Cardiac muscle cell (in vitro differentiated cells and primary cell): ENCODE measurements at regions not wholly inside any gene's neighbourhood (a gene's known extent, or its start where the extent isn't known, plus 50 kb on each side); places are given as distances from the start of the nearest gene placed in this dataset.
A peak's percentile ranks its signal among the peaks of the same experiment; 100 is the strongest.

Experiments used
- DNase-seq, 2 donors: peaks; one replicate each; pipeline versions ENCODE4 v3.0.0 to v3.0.0-alpha.2; 2010 to 2017; ENCODE audit warnings: low read depth in 1 of 2, low spot score in 1 of 2
- H3K27ac ChIP-seq: fragments of 200-600 bp; sonication (generic); 2 replicates; pipeline ENCODE4 v1.5.1; 2016
- H3K27me3 ChIP-seq: fragments of 200-600 bp; sonication (generic); 2 replicates; pipeline ENCODE4 v1.6.0; 2016; ENCODE audit warnings: control low read depth
- H3K36me3 ChIP-seq: fragments of 200-600 bp; sonication (generic); 2 replicates; pipeline ENCODE4 v1.5.1; 2016; ENCODE audit warnings: control low read depth
- H3K4me1 ChIP-seq: fragments of 200-600 bp; sonication (generic); 2 replicates; pipeline ENCODE4 v1.8.1; 2017; ENCODE audit warnings: low read depth, mild to moderate bottlenecking, mixed run types
- H3K4me3 ChIP-seq: fragments of 200-600 bp; sonication (generic); 2 replicates; pipeline ENCODE4 v1.5.1; 2016; ENCODE audit warnings: mild to moderate bottlenecking
- H3K9me3 ChIP-seq: fragments of 200-600 bp; sonication (generic); 2 replicates; pipeline ENCODE4 v1.5.1; 2017; ENCODE audit warnings: low read depth, mild to moderate bottlenecking, control low read depth
- CTCF ChIP-seq: IDR thresholded peaks from 2 replicates; pipeline ENCODE4 v1.5.1; 2012; ENCODE audit warnings: low read depth, mild to moderate bottlenecking, low read length

- Histone ChIP-seq H3K27me3 (no peaks in the 10 kb centered on the region), H3K4me3 (no peak overlapping the region), H3K9me3 (no peaks in the 10 kb centered on the region), H3K4me1 (no peaks in the 10 kb centered on the region), H3K27ac (no peak overlapping the region), H3K36me3 (no peaks in the 10 kb centered on the region)
- peak in 1 of 2 donors; percentile 31 for DNase-seq
- no peak for TF ChIP-seq CTCF
Measured at GRCh38 chr3:8183627-8184026, 318.0 kb upstream of the LMCD1 start.

GRCh38 chr3:8186213-8186612, 315.4 kb upstream of the LMCD1 start:
- no peak for DNase-seq
- TF ChIP-seq CTCF, result no peak

GRCh38 chr3:8187996-8188395, 313.6 kb upstream of the LMCD1 start:
- TF ChIP-seq CTCF, result no peak
- Histone ChIP-seq H3K9me3 (no peaks in the 10 kb centered on the region), H3K4me3 (no peak overlapping the region), H3K27ac (no peak overlapping the region), H3K4me1 (no peaks in the 10 kb centered on the region), H3K36me3 (no peaks in the 10 kb centered on the region), H3K27me3 (no peaks in the 10 kb centered on the region)
- no peak for DNase-seq

More at GRCh38 chr3:8186213-8186612, 315.4 kb upstream of the LMCD1 start:
- Histone ChIP-seq H3K27ac (no peak overlapping the region), H3K4me3 (no peak overlapping the region), H3K27me3 (no peaks in the 10 kb centered on the region), H3K36me3 (no peaks in the 10 kb centered on the region), H3K4me1 (no peaks in the 10 kb centered on the region), H3K9me3 (no peaks in the 10 kb centered on the region)

- Histone ChIP-seq H3K36me3 (no peaks in the 10 kb centered on the region), H3K27me3 (no peaks in the 10 kb centered on the region), H3K4me1 (no peaks in the 10 kb centered on the region), H3K9me3 (no peaks in the 10 kb centered on the region), H3K27ac (no peak overlapping the region), H3K4me3 (no peak overlapping the region)
- no peak for DNase-seq
- no peak for TF ChIP-seq CTCF
Measured at GRCh38 chr3:8189051-8189450, 312.6 kb upstream of the LMCD1 start.

GRCh38 chr3:8191406-8191805, 310.2 kb upstream of the LMCD1 start:
- Histone ChIP-seq H3K27ac (no peak overlapping the region), H3K9me3 (no peaks in the 10 kb centered on the region), H3K36me3 (no peaks in the 10 kb centered on the region), H3K4me1 (no peaks in the 10 kb centered on the region), H3K4me3 (no peak overlapping the region), H3K27me3 (no peaks in the 10 kb centered on the region)
- TF ChIP-seq CTCF, result no peak
- DNase-seq, result no peak

GRCh38 chr3:8197384-8197783, 304.2 kb upstream of the LMCD1 start:
- no peaks in the 10 kb centered on the region for H3K9me3 ChIP-seq

More at GRCh38 chr3:8197384-8197783, 304.2 kb upstream of the LMCD1 start:
- no peaks in the 10 kb centered on the region for H3K27me3 ChIP-seq
- no peaks in the 10 kb centered on the region for H3K4me1 ChIP-seq
- DNase-seq, result no peak
- no peak for TF ChIP-seq CTCF
- H3K4me3 ChIP-seq, result no peak overlapping the region
- no peaks in the 10 kb centered on the region for H3K36me3 ChIP-seq
- H3K27ac ChIP-seq, result no peak overlapping the region
